ENCODE measurements at regions not wholly inside any gene's neighbourhood (a gene's known extent, or its start where the extent isn't known, plus 50 kb on each side); places are given as distances from the start of the nearest gene placed in this dataset.

- Histone ChIP-seq H3K9me3 (no peaks in the 10 kb centered on the region), H3K4me3 (no peak overlapping the region), H3K27me3 (peaks cover 0 to 4% of the 10 kb centered on the region in 2 donors), H3K36me3 (no peaks in the 10 kb centered on the region), H3K4me1 (peaks cover 0 to 5% (median 0%) of the 10 kb centered on the region in 4 donors), H3K27ac (no peak overlapping the region)
- DNase-seq: no peak
- intact Hi-C loops (cut with DNase I; ENCODE audit: low total_unique reads): no loop called here
- no peak for TF ChIP-seq CTCF (IDR thresholded peaks at IDR 0.05)
These were observed 108.2 kb upstream of the PROK2 start for GRCh38 chr3:71893122-71893521.

- Histone ChIP-seq H3K9me3 (no peaks in the 10 kb centered on the region), H3K36me3 (no peaks in the 10 kb centered on the region), H3K4me1 (peaks cover 0 to 5% (median 0%) of the 10 kb centered on the region in 4 donors), H3K4me3 (no peak overlapping the region), H3K27ac (no peak overlapping the region), H3K27me3 (peaks cover 0 to 4% of the 10 kb centered on the region in 2 donors)
- DNase-seq: no peak
- intact Hi-C loops (cut with DNase I; ENCODE audit: low total_unique reads): no loop called here
- no peak for TF ChIP-seq CTCF (IDR thresholded peaks at IDR 0.05)
These were observed 106.5 kb upstream of the PROK2 start for GRCh38 chr3:71891483-71891882.

GRCh38 chr3:71890356-71890931 is 105.5 kb upstream of the PROK2 start:
- intact Hi-C loops (cut with DNase I; ENCODE audit: low total_unique reads): no loop called here
- no peak for DNase-seq
- TF ChIP-seq CTCF (IDR thresholded peaks at IDR 0.05): no peak
- H3K27ac ChIP-seq: no peak overlapping the region
- no peaks in the 10 kb centered on the region for H3K9me3 ChIP-seq
- H3K4me3 ChIP-seq: no peak overlapping the region
- H3K4me1 ChIP-seq: peaks cover 0 to 5% (median 0%) of the 10 kb centered on the region in 4 donors
- peaks cover 0 to 4% of the 10 kb centered on the region in 2 donors for H3K27me3 ChIP-seq
- H3K36me3 ChIP-seq: no peaks in the 10 kb centered on the region

GRCh38 chr3:71887256-71887655 is 102.3 kb upstream of the PROK2 start:
- TF ChIP-seq CTCF (IDR thresholded peaks at IDR 0.05): no peak
- Histone ChIP-seq H3K4me3 (no peak overlapping the region), H3K27ac (no peak overlapping the region), H3K27me3 (no peaks in the 10 kb centered on the region), H3K4me1 (peaks cover 0 to 5% (median 0%) of the 10 kb centered on the region in 4 donors), H3K36me3 (no peaks in the 10 kb centered on the region), H3K9me3 (no peaks in the 10 kb centered on the region)
- intact Hi-C loops (cut with DNase I; ENCODE audit: low total_unique reads): no loop called here
- no peak for DNase-seq

GRCh38 chr3:71885006-71885405 is 100.1 kb upstream of the PROK2 start:
- Histone ChIP-seq H3K4me1 (no peaks in the 10 kb centered on the region), H3K4me3 (no peak overlapping the region), H3K27me3 (peaks cover 0 to 8% of the 10 kb centered on the region in 2 donors), H3K9me3 (no peaks in the 10 kb centered on the region), H3K36me3 (no peaks in the 10 kb centered on the region), H3K27ac (no peak overlapping the region)
- no peak for TF ChIP-seq CTCF (IDR thresholded peaks at IDR 0.05)
- no peak for DNase-seq
- intact Hi-C loops (cut with DNase I; ENCODE audit: low total_unique reads): no loop called here

- Histone ChIP-seq H3K36me3 (no peaks in the 10 kb centered on the region), H3K9me3 (no peaks in the 10 kb centered on the region), H3K27ac (no peak overlapping the region), H3K27me3 (peaks cover 0 to 13% of the 10 kb centered on the region in 2 donors), H3K4me1 (no peaks in the 10 kb centered on the region), H3K4me3 (no peak overlapping the region)
- no peak for DNase-seq
- intact Hi-C loops (cut with DNase I; ENCODE audit: low total_unique reads): no loop called here
- TF ChIP-seq CTCF (IDR thresholded peaks at IDR 0.05): no peak
These were observed 96.8 kb upstream of the PROK2 start for GRCh38 chr3:71881732-71882131.

Measured in tibial artery (tissue), 4 donors.